ENCODE measurements at regions not wholly inside any gene's neighbourhood (a gene's known extent, or its start where the extent isn't known, plus 50 kb on each side); places are given as distances from the start of the nearest gene placed in this dataset.
"Not testable (repeated sequence)": the region's sequence is repeated elsewhere in the genome, so short reads cannot be mapped to it uniquely, and the experiment has no call there.

- in situ Hi-C loops (cut with MboI; ENCODE audit: low pct_unique_long_range_greater_than_20kb, low sequenced_read_pairs) = no loop called here
- no peak for DNase-seq
Observed at GRCh38 chr6:85291326-85291725, 158.6 kb upstream of the NT5E start.

DNA sequence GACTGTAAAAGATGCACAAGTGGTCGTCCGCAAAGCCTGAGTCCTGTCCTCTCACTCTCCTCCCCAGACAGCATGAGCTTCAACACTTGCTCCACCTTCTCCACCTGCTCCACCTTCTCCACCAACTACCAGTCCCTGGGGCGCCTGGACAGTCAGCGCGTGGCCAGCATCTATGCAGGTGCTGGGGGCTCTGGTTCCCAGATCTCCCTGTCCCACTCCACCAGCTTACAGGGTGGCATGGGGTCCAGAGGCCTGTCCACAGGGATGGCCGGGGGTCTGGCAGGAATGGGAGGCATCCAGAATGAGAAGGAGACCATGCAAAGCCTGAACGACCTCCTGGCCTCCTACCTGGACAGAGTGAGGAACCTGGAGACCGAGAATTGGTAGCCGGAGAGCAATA, 162.2 kb upstream of the NT5E start:
- in situ Hi-C loops (cut with MboI; ENCODE audit: low pct_unique_long_range_greater_than_20kb, low sequenced_read_pairs) = no loop called here
- no peak for DNase-seq

- no peak for DNase-seq
- in situ Hi-C loops (cut with MboI; ENCODE audit: low pct_unique_long_range_greater_than_20kb, low sequenced_read_pairs) = no loop called here
Observed at GRCh38 chr6:85287158-85287557, 162.7 kb upstream of the NT5E start.

DNA sequence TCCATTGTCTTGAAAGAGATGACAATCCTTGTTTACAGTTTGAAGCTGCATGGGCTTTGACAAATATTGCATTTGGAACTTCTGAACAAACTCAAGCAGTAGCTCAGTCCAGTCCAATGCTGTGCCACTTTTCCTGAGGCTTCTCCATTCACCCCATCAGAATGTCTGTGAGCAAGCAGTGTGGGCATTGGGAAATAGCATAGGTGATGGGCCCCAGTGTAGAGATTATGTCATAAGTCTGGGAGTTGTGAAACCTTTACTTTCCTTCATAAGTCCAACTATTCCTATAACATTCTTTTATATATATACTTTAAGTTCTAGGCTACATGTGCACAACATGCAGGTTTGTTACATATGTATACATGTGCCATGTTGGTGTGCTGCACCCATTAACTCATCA, 163.4 kb upstream of the NT5E start:
- DNase-seq; in situ Hi-C loops (cut with MboI; ENCODE audit: low pct_unique_long_range_greater_than_20kb, low sequenced_read_pairs): not testable (repeated sequence)

GRCh38 chr6:85285934-85286333, 163.9 kb upstream of the NT5E start:
- DNase-seq = no peak
- in situ Hi-C loops (cut with MboI; ENCODE audit: low pct_unique_long_range_greater_than_20kb, low sequenced_read_pairs) = no loop called here

DNA sequence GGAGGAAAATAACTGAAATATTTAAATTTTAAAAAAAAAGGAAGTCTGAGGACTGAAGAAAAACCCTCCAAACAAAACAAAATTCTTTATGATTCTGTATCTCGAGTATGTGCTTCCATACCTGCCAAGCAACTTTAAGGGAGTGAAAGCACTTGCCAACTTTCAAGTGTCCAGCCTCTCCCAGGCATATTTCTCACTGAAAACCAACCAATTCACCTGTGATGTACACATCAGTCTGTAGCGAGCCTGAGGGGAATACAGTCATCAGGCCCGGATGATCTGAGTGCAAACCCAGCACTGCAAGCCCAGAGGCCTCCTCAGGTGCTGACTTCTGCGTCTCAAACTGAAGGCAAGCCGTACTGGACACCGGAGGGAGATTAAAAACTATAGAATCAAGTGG, 164.8 kb upstream of the NT5E start:
- in situ Hi-C loops (cut with MboI; ENCODE audit: low pct_unique_long_range_greater_than_20kb, low sequenced_read_pairs) = no loop called here
- DNase-seq = no peak

DNA sequence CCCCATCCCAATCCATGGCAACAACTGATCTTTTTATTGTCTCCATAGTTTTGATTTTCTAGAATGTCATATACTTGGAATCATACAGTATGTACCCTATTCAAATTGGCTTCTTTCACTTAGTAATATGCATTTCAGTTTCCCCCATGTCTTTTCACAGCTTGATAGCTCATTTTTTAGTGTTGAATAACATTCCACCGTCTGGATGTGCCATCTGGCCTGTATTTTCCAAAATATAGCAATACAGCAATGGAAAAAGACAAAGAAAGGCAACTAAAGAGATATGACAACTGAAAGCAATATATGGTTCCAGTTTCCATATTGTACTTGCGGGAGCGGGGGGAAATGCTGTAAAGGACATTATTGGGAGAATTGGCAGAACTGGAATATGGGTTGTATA, 166.4 kb upstream of the NT5E start:
- in situ Hi-C loops (cut with MboI; ENCODE audit: low pct_unique_long_range_greater_than_20kb, low sequenced_read_pairs) = no loop called here
- no peak for DNase-seq

DNA sequence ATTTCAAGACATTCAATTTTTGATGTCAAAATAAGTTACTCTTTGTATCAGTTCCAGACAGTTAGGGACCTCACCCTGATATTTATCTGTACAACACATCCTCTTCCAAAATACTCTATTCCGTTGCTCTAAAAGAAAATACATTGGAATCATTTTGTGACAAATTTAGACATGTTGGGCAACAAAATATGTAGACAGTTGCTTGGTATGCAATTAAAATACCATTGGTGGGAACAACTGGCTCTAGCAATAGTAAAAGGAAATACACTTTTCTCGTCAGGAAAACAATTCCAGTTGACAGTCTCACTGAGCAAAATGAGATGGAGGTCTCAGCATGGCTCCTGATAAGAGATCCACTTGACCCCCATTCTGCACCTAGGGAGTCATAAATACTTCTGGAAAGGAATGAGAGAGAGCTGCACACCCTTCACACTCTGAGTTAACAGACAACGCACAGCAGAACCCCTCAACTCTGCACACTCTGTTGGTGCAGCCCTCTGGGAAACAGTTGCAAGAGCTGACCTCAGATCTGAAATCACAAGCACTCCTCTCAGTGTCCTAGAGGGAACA, 171.3 kb upstream of the NT5E start:
- in situ Hi-C loops (cut with MboI; ENCODE audit: low pct_unique_long_range_greater_than_20kb, low sequenced_read_pairs) = no loop called here
- DNase-seq = no peak

GRCh38 chr6:85276026-85276425, 173.9 kb upstream of the NT5E start:
- in situ Hi-C loops (cut with MboI; ENCODE audit: low pct_unique_long_range_greater_than_20kb, low sequenced_read_pairs) = not testable (repeated sequence)

GRCh38 chr6:85275338-85275985, 174.4 kb upstream of the NT5E start:
- in situ Hi-C loops (cut with MboI; ENCODE audit: low pct_unique_long_range_greater_than_20kb, low sequenced_read_pairs) = no loop called here
- no peak for DNase-seq

More at GRCh38 chr6:85276026-85276425, 173.9 kb upstream of the NT5E start:
- DNase-seq = not testable (repeated sequence)

- no peak for DNase-seq
- in situ Hi-C loops (cut with MboI; ENCODE audit: low pct_unique_long_range_greater_than_20kb, low sequenced_read_pairs) = no loop called here
Observed at GRCh38 chr6:85273870-85274269, 176.0 kb upstream of the NT5E start.

DNA sequence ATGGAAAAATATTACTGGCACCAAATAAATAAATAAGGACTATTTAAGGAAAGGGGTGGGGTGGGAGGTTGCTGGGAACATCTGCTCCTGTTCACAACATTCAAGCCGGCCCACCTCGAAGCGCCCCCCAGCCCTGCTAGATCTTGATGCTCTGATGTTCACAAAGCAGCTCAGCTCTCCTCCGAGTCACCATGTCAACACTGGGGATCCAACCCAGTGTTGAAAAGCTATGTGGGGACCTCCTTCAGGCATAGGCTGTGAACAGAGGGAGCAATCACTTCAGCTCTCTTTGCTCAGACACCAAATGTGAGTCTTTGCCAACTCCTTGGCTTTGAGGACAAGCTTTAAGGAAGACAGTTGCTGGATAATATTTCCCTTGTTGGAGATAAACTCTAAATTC, 176.8 kb upstream of the NT5E start:
- no peak for DNase-seq
- in situ Hi-C loops (cut with MboI; ENCODE audit: low pct_unique_long_range_greater_than_20kb, low sequenced_read_pairs) = no loop called here

- in situ Hi-C loops (cut with MboI; ENCODE audit: low pct_unique_long_range_greater_than_20kb, low sequenced_read_pairs) = no loop called here
Observed at GRCh38 chr6:85272592-85272991, 177.3 kb upstream of the NT5E start.

GRCh38 chr6:85262621-85263020, 187.3 kb upstream of the NT5E start:
- in situ Hi-C loops (cut with MboI; ENCODE audit: low pct_unique_long_range_greater_than_20kb, low sequenced_read_pairs) = no loop called here
- DNase-seq = no peak

More at GRCh38 chr6:85272592-85272991, 177.3 kb upstream of the NT5E start:
- DNase-seq = no peak

DNA sequence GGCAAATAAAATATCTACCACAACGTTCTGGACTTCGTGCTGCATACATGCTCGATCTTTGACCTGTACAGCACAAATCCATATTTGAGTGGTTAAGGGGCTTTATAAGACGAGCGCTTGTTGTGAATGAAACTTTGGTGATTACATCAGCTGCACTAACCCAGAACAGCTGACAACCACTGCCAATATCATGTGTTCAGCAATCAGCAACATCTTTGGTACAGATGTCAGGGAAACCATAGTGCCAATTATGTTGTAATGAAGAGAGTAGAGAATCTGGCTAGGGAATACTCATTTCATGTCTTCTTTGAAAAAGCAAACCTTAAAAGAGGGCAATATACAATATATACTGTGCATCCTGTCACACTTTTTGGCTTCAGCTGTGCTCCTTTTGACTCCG, 188.6 kb upstream of the NT5E start:
- DNase-seq = no peak
- in situ Hi-C loops (cut with MboI; ENCODE audit: low pct_unique_long_range_greater_than_20kb, low sequenced_read_pairs) = no loop called here

GRCh38 chr6:85255661-85256060, 194.2 kb upstream of the NT5E start:
- DNase-seq = no peak
- in situ Hi-C loops (cut with MboI; ENCODE audit: low pct_unique_long_range_greater_than_20kb, low sequenced_read_pairs) = no loop called here

GRCh38 chr6:85252552-85252951, 197.3 kb upstream of the NT5E start:
- in situ Hi-C loops (cut with MboI; ENCODE audit: low pct_unique_long_range_greater_than_20kb, low sequenced_read_pairs) = no loop called here
- no peak for DNase-seq

DNA sequence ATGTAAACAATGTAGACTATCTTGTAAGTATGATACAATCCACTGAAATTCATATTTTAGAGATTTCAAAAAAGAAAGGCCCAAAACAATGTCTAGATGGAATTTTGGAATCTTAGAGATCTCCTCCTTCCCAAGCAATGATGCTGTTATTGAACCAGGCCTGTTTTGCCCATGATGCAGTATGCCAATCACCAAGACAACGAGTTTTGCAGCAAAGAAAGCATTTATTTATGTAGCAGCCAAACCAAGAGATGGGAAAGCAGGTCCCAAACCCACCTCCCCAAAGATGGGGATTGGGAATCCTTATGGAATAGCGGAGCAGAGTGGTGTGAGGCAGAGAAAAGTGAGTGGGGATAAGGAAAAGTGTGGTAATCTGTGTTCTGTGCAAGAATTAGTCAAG, 197.8 kb upstream of the NT5E start:
- in situ Hi-C loops (cut with MboI; ENCODE audit: low pct_unique_long_range_greater_than_20kb, low sequenced_read_pairs) = no loop called here
- no peak for DNase-seq

DNA sequence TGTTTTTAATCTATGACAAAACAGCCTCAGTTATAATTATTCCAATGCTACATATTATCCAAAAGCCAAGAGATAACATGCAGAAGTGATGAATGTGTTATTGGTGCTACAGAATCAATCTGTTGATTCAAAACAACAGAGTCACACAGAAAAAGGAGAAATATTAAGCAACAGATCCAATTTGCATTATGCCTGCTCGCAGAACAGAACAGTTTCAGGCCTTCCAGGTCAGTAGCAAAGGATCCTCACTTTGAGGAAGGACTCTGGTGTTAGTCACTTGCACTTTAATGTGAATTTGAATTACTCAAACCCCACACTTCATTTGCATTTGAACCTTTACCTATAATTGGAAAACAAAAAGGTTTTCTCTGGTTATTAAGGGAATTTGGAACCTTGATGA, 198.6 kb upstream of the NT5E start:
- DNase-seq = no peak
- in situ Hi-C loops (cut with MboI; ENCODE audit: low pct_unique_long_range_greater_than_20kb, low sequenced_read_pairs) = no loop called here

DNA sequence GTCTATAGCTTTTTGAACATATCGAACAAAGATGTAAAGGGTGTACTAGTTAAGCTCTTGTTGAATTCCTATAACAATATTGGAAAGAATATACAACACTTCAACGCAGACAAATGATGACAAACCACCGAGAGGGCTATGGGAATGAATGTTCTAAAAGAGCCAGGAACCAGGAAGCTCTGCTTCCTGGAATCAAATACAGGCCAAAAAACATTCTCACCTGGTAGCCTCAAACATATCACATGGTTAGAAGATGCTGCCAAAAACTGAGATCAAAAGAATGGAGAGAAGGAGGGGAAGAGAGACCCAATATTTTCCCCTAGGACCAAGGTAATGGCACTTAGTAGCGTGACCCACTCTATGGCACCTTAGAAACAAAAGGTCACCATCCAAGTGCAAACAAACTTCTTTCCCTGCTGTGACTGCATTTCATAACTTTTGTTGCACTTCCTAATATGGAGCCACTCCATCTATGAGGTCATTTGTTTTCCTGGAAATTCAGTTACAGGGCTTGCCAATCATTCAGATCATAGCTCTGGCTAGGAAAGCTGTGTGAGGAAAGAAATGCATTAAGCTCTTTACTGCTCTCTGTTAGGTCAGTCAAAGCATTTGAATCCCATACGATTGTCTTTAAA, 199.2 kb upstream of the NT5E start:
- in situ Hi-C loops (cut with MboI; ENCODE audit: low pct_unique_long_range_greater_than_20kb, low sequenced_read_pairs) = no loop called here
- DNase-seq = no peak

- no peak for DNase-seq
- in situ Hi-C loops (cut with MboI; ENCODE audit: low pct_unique_long_range_greater_than_20kb, low sequenced_read_pairs) = no loop called here
Observed at GRCh38 chr6:85245004-85245403, 204.9 kb upstream of the NT5E start.
